H9 (cell line): ENCODE measurements at regions not wholly inside any gene's neighbourhood (a gene's known extent, or its start where the extent isn't known, plus 50 kb on each side); places are given as distances from the start of the nearest gene placed in this dataset.

ENCODE experiments used
- DNase-seq: peaks from one replicate; pipeline ENCODE4 v3.0.0-alpha.2; 2017
- H2AFZ ChIP-seq: one replicate; pipeline ENCODE4 v1.6.1; 2013; ENCODE audit warnings: mild to moderate bottlenecking, low read length, control low read depth, moderate library complexity
- H2AK5ac ChIP-seq: 2 replicates; pipeline ENCODE4 v1.6.1; 2013; ENCODE audit warnings: low read length, control low read depth, mixed read lengths; ENCODE audit not compliant: insufficient read length
- H2BK120ac ChIP-seq: one replicate; pipeline ENCODE4 v1.6.1; 2013; ENCODE audit warnings: low read depth, mild to moderate bottlenecking, low read length, control low read depth, inconsistent platforms; ENCODE audit not compliant: poor library complexity, severe bottlenecking
- H2BK12ac ChIP-seq: 2 replicates; pipeline ENCODE4 v1.6.1; 2013; ENCODE audit warnings: low read length, control low read depth, mixed read lengths, low read depth; ENCODE audit not compliant: insufficient read length
- H2BK15ac ChIP-seq: 2 replicates; pipeline ENCODE4 v1.6.1; 2013; ENCODE audit warnings: low read depth, low read length, control low read depth
- H2BK20ac ChIP-seq: one replicate; pipeline ENCODE4 v1.6.1; 2013; ENCODE audit warnings: low read depth, mild to moderate bottlenecking, low read length, control low read depth, inconsistent platforms; ENCODE audit not compliant: poor library complexity, severe bottlenecking
- H2BK5ac ChIP-seq: 2 replicates; pipeline ENCODE4 v1.6.1; 2013; ENCODE audit warnings: low read length, control low read depth, mixed read lengths; ENCODE audit not compliant: insufficient read length
- H3K14ac ChIP-seq: 2 replicates; pipeline ENCODE4 v1.6.1; 2013; ENCODE audit warnings: low read length, control low read depth; ENCODE audit not compliant: insufficient read depth
- H3K18ac ChIP-seq: 2 replicates; pipeline ENCODE4 v1.6.1; 2013; ENCODE audit warnings: low read depth, mild to moderate bottlenecking, mixed read lengths, low read length, control low read depth; ENCODE audit not compliant: insufficient read length
- H3K23ac ChIP-seq: 2 replicates; pipeline ENCODE4 v1.6.1; 2013; ENCODE audit warnings: low read length, control low read depth, mixed read lengths, low read depth; ENCODE audit not compliant: insufficient read length
- H3K23me2 ChIP-seq: 2 replicates; pipeline ENCODE4 v1.6.1; 2013; ENCODE audit warnings: low read depth, mild to moderate bottlenecking, mixed read lengths, low read length, control low read depth; ENCODE audit not compliant: insufficient read length, poor library complexity, severe bottlenecking
- H3K27ac ChIP-seq: 2 replicates; pipeline ENCODE4 v1.5.1; 2013; ENCODE audit warnings: low read length, control low read depth, mixed read lengths, low read depth; ENCODE audit not compliant: insufficient read length
- H3K27me3 ChIP-seq: 2 replicates; pipeline ENCODE4 v1.6.1; 2013; ENCODE audit warnings: low read length, control low read depth, inconsistent platforms; ENCODE audit not compliant: insufficient read depth
- H3K4ac ChIP-seq: 2 replicates; pipeline ENCODE4 v1.6.1; 2013; ENCODE audit warnings: low read depth, mild to moderate bottlenecking, control low read depth, inconsistent platforms, low read length, moderate library complexity
- H3K4me1 ChIP-seq: 2 replicates; pipeline ENCODE4 v1.6.1; 2013; ENCODE audit warnings: low read length, control low read depth, inconsistent platforms; ENCODE audit not compliant: insufficient read depth
- H3K4me2 ChIP-seq: 2 replicates; pipeline ENCODE4 v1.6.1; 2013; ENCODE audit warnings: low read length, control low read depth, mixed read lengths; ENCODE audit not compliant: insufficient read length, insufficient read depth
- H3K56ac ChIP-seq: 2 replicates; pipeline ENCODE4 v1.6.1; 2013; ENCODE audit warnings: low read depth, mild to moderate bottlenecking, mixed read lengths, low read length, control low read depth; ENCODE audit not compliant: insufficient read length
- H3K79me1 ChIP-seq: 2 replicates; pipeline ENCODE4 v1.6.1; 2013; ENCODE audit warnings: low read depth, mild to moderate bottlenecking, moderate library complexity, low read length, control low read depth, inconsistent platforms; ENCODE audit not compliant: insufficient read depth, poor library complexity, severe bottlenecking
- H3K79me2 ChIP-seq: 2 replicates; pipeline ENCODE4 v1.6.1; 2013; ENCODE audit warnings: low read length, control low read depth, inconsistent platforms; ENCODE audit not compliant: insufficient read depth
- H3K9ac ChIP-seq: 2 replicates; pipeline ENCODE4 v1.6.1; 2013; ENCODE audit warnings: low read length, control low read depth, mixed read lengths; ENCODE audit not compliant: insufficient read length; ENCODE audit errors: extremely low read depth
- H3K9me3 ChIP-seq: one replicate; pipeline ENCODE4 v1.6.1; 2013; ENCODE audit warnings: low read depth, low read length, inconsistent platforms; ENCODE audit not compliant: control insufficient read depth
- H3T11ph ChIP-seq: one replicate; pipeline ENCODE4 v1.6.1; 2013; ENCODE audit warnings: mild to moderate bottlenecking, low read length, control low read depth, inconsistent platforms
- H4K20me1 ChIP-seq: one replicate; pipeline ENCODE4 v1.6.1; 2013; ENCODE audit not compliant: control insufficient read depth, insufficient read length, insufficient read depth
- H4K5ac ChIP-seq: 2 replicates; pipeline ENCODE4 v1.6.1; 2013; ENCODE audit warnings: low read depth, mild to moderate bottlenecking, mixed read lengths, low read length, control low read depth; ENCODE audit not compliant: insufficient read length
- H4K8ac ChIP-seq: replicated peaks from 2 replicates; pipeline ENCODE4 v1.6.1; 2013; ENCODE audit warnings: low read length, control low read depth, mixed read lengths, low read depth; ENCODE audit not compliant: insufficient read length
- H4K91ac ChIP-seq: 2 replicates; pipeline ENCODE4 v1.6.1; 2013; ENCODE audit warnings: low read depth, mild to moderate bottlenecking, moderate library complexity, mixed read lengths, low read length, control low read depth; ENCODE audit not compliant: insufficient read length
- H3K27ac Mint-ChIP-seq, 3 experiments: 2 replicates in 2 of 3; 3 replicates in 1 of 3; pipeline ENCODE4 v1.8.0; 2020 to 2021; ENCODE audit warnings: mixed read lengths in 3 of 3, mild to moderate bottlenecking in 1 of 3, moderate library complexity in 1 of 3
- H3K27me3 Mint-ChIP-seq: 2 replicates; pipeline ENCODE4 v1.8.0; 2021; ENCODE audit warnings: low read depth, mild to moderate bottlenecking, moderate library complexity, mixed read lengths
- H3K36me3 Mint-ChIP-seq, 3 experiments: 2 replicates in 2 of 3; 3 replicates in 1 of 3; pipeline ENCODE4 v1.8.0; 2020 to 2021; ENCODE audit warnings: low read depth in 3 of 3, mixed read lengths in 3 of 3; ENCODE audit not compliant: insufficient read depth in 1 of 3
- H3K4me1 Mint-ChIP-seq, 2 experiments: 2 replicates each; pipeline ENCODE4 v1.8.0; 2020; ENCODE audit warnings: mixed read lengths in 2 of 2
- H3K4me3 Mint-ChIP-seq, 2 experiments: 2 replicates in 1 of 2; 3 replicates in 1 of 2; pipeline ENCODE4 v1.8.0; 2020 to 2021; ENCODE audit warnings: mild to moderate bottlenecking in 2 of 2, mixed read lengths in 2 of 2, moderate library complexity in 1 of 2
- H3K9me3 Mint-ChIP-seq, 2 experiments: 2 replicates in 1 of 2; 3 replicates in 1 of 2; pipeline ENCODE4 v1.8.0; 2020; ENCODE audit warnings: mild to moderate bottlenecking in 2 of 2, mixed read lengths in 2 of 2, moderate library complexity in 1 of 2
- CTCF ChIP-seq: fragments of 200-600 bp; sonication (generic); conservative IDR thresholded peaks from 3 replicates; pipeline ENCODE4 v1.8.0; 2021; ENCODE audit warnings: antibody characterized with exemption, mild to moderate bottlenecking
- WGBS: extraction: QIAGEN DNeasy Blood & Tissue Kit; methylation state at CpG from one replicate; pipeline ENCODE4 v1.1.7; 2013; ENCODE audit warnings: missing lambda C conversion rate, low lambda C conversion rate, mixed read lengths; ENCODE audit not compliant: insufficient read length; ENCODE audit errors: extremely low coverage; 5-methylcytosine and 5-hydroxymethylcytosine counted together

- no peaks in the 10 kb centered on the region for H3K23me2 ChIP-seq
- H3K56ac ChIP-seq, result no peak overlapping the region
- H2AFZ ChIP-seq, result no peak overlapping the region
- H2BK20ac ChIP-seq, result no peak overlapping the region
- H3K4me2 ChIP-seq, result no peak overlapping the region
- WGBS, result no CpG with 5 or more reads among the region's 3 CpGs
- H3T11ph ChIP-seq, result no peak overlapping the region
- no peak overlapping the region for H4K91ac ChIP-seq
- H4K8ac ChIP-seq, result no peak overlapping the region
- no peak overlapping the region for H3K14ac ChIP-seq
- Mint-ChIP-seq H3K4me1 (no peaks in the 10 kb centered on the region), H3K27ac (no peak overlapping the region), H3K9me3 (peaks cover 0 to 11% of the 10 kb centered on the region in 2 experiments; a peak in 4 of 5 replicates), H3K27me3 (no peaks in the 10 kb centered on the region), H3K4me3 (no peak overlapping the region), H3K36me3 (peaks cover 0 to 11% (median 3%) of the 10 kb centered on the region in 3 experiments; a peak in 3 of 7 replicates)
- H4K5ac ChIP-seq, result no peak overlapping the region
- H2BK12ac ChIP-seq, result no peak overlapping the region
- no peaks in the 10 kb centered on the region for H3K9me3 ChIP-seq
- no peak overlapping the region for H2BK120ac ChIP-seq
- no peak overlapping the region for H2AK5ac ChIP-seq
- no peak overlapping the region for H3K27ac ChIP-seq
- H3K9ac ChIP-seq, result no peak overlapping the region
- H3K4me1 ChIP-seq, result no peaks in the 10 kb centered on the region
- H2BK5ac ChIP-seq, result no peak overlapping the region
- H4K20me1 ChIP-seq, result no peaks in the 10 kb centered on the region
- H2BK15ac ChIP-seq, result no peak overlapping the region
- no peaks in the 10 kb centered on the region for H3K79me1 ChIP-seq
- no peak for TF ChIP-seq CTCF
- H3K23ac ChIP-seq, result no peak overlapping the region
- no peaks in the 10 kb centered on the region for H3K79me2 ChIP-seq
- no peak for DNase-seq
- H3K18ac ChIP-seq, result no peak overlapping the region
- H3K4ac ChIP-seq, result no peak overlapping the region
- H3K27me3 ChIP-seq, result no peaks in the 10 kb centered on the region
Observed at GRCh38 chr4:177938226-177938625, 496.0 kb upstream of the AGA start.
